ENCODE measurements at regions not wholly inside any gene's neighbourhood (a gene's known extent, or its start where the extent isn't known, plus 50 kb on each side); places are given as distances from the start of the nearest gene placed in this dataset.
"Not testable (repeated sequence)": the region's sequence is repeated elsewhere in the genome, so short reads cannot be mapped to it uniquely, and the experiment has no call there.

GRCh38 chr19:31484858-31485410, 135.7 kb upstream of the TSHZ3 start:
- not testable (repeated sequence) for FAIRE-seq; DNase-seq (ENCODE audit: insufficient read length, low spot score)
- TF ChIP-seq CTCF (IDR thresholded peaks at IDR 0.05; ENCODE audit: insufficient read depth, missing control alignments) = peak; percentile 13

- DNase-seq (ENCODE audit: insufficient read length, low spot score) = no peak
- FAIRE-seq = no peak
- no peak for TF ChIP-seq CTCF (IDR thresholded peaks at IDR 0.05; ENCODE audit: insufficient read depth, missing control alignments)
Observed at GRCh38 chr19:31485472-31485871, 136.2 kb upstream of the TSHZ3 start.

- DNase-seq (ENCODE audit: insufficient read length, low spot score) (no peak), FAIRE-seq (no peak)
- no peak for TF ChIP-seq CTCF (IDR thresholded peaks at IDR 0.05; ENCODE audit: insufficient read depth, missing control alignments)
Observed at GRCh38 chr19:31491242-31491641, 142.0 kb upstream of the TSHZ3 start.

DNA sequence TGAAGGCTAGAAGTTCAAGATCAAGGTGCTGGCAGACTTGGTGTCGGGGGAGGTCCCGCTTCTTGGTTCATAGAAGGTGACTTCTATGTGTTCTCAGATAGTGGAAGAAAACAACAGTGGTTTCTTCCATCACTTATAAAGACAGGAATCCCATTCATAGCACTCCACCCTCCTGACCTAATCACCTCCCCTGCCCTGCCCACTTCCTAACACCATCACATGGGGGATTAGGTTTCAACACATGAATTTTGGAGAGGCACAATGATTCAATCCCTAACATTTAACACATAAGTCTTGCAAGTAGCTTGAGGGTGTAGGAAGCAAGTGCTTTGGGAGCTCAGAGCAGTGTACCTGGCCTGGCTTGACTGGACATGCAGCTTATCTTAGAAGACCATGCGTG, 142.8 kb upstream of the TSHZ3 start:
- FAIRE-seq (no peak), DNase-seq (ENCODE audit: insufficient read length, low spot score) (no peak)
- TF ChIP-seq CTCF (IDR thresholded peaks at IDR 0.05; ENCODE audit: insufficient read depth, missing control alignments) = no peak

GRCh38 chr19:31496076-31496475, 146.8 kb upstream of the TSHZ3 start:
- TF ChIP-seq CTCF (IDR thresholded peaks at IDR 0.05; ENCODE audit: insufficient read depth, missing control alignments) = no peak
- no peak for FAIRE-seq
- DNase-seq (ENCODE audit: insufficient read length, low spot score) = no peak

GRCh38 chr19:31497709-31498108, 148.5 kb upstream of the TSHZ3 start:
- no peak for DNase-seq (ENCODE audit: insufficient read length, low spot score)
- no peak for FAIRE-seq
- no peak for TF ChIP-seq CTCF (IDR thresholded peaks at IDR 0.05; ENCODE audit: insufficient read depth, missing control alignments)

GRCh38 chr19:31498781-31499180, 149.5 kb upstream of the TSHZ3 start:
- DNase-seq (ENCODE audit: insufficient read length, low spot score) (no peak), FAIRE-seq (no peak)
- no peak for TF ChIP-seq CTCF (IDR thresholded peaks at IDR 0.05; ENCODE audit: insufficient read depth, missing control alignments)
